Left renal pelvis (tissue), 4 donors: ENCODE measurements at regions not wholly inside any gene's neighbourhood (a gene's known extent, or its start where the extent isn't known, plus 50 kb on each side); places are given as distances from the start of the nearest gene placed in this dataset.

Experiments
- DNase-seq, 4 donors: peaks; one replicate each; pipeline ENCODE4 v3.0.0-alpha.2; 2013; ENCODE audit warnings: low read depth in 4 of 4, low spot score in 3 of 4

DNA sequence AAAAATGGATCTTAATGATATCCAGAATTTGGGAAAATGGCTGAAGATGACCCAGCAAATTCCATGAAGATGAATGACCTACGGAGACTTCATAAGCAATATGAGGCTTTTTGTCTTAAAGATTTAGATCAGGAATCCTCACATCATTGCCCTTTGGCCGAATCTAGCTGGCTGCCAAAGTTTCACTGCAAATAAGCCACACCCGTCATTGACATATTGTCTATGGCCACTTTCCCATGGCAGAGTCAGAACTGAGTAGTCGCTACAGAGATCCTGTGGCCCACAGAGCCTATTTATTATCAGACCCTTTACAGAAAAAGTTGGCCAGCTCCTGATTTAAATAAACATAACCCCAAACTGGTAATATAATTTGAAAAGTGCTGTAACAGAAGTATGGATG is 307.4 kb upstream of the RARB start:
- DNase-seq = no peak

DNA sequence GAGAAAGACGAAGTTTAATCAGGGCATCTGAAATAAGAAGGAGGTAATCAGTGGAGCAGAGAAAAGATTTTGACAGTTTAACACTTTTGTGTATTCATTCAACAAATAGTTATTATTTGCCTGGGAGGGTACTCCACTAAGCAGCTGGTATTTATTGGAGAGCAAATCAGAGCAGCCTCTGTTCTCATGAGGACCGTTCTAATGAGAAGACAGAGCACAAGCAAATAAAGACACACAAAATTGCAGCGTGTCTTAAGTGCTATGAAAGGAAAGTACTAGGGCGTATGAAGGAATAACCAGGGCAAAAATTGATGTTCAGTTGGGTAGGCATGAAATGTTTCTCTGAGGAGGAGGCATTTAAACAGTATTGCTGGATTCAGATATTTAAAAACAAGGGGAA is 302.9 kb upstream of the RARB start:
- DNase-seq = no peak

DNA sequence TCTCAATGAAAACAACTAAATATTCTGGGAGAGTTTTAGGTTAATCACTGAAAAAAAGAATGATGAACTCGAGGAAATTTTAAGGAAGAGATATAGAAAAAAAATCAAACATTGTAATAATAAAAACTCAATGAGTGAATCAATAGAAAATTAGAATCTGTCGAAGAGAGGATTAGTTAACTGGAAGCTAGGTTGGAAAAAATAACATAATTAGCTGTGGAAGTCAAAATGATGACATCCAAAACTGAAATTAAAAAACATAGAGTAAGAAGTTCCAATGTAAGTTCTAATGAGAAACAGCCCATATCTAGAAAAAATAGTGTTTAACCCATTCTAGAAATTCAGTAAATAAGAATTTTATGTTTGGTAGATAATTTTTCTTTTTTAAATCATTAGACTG is 299.3 kb upstream of the RARB start:
- no peak for DNase-seq

DNA sequence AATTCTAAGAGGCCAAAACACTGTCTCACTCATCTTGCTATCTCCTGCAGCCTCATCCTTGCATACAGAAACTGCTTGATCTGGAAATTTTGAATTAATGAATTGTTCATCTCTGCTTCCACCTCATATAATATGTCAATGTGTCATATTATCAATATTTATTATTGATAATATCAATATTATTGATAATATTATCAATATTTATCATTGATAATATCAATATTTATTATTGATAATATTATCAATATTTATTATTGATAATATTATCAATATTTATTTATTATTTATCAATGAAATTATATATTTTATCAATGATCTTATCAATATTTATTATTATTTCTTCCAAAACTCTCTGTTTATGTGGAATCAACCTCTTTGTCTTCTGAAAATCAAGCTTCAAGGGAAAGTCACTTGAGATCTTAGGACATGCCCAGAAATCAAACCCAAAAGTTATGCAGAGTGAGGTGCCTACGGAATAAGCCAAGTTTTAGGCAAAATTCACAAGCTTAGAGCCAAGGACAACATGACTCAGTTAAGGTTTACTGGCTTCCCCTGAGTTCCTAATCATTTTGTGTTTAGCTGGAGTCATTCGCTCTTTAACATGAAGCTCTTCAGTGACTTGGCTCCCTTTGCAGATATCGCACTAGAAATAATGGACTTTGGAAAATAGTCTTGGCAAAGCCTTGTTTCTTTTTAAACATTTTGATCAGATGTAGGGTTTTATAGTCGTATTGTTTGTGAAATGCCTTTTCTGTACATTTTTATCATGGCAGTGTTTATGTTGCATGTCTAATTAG is 297.1 kb upstream of the RARB start:
- DNase-seq = no peak

DNA sequence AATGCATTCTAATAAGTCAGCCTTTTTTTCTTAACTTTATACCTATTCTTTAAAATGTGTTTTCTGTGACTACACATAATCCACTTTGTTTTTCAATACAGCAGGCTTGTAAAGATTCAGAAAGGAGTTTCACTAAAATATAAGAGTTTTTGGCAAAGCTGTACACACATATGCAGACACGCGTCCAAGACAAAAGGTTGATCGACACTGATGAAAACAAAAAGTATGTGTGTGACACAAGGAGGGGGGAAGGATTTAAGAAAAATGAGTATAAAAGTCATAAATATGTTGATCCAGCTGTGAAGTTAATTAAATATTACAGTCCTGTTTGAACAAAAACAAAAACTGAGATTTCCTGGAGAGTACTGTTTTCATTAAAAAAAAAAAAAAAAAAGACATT is 294.5 kb upstream of the RARB start:
- no peak for DNase-seq

DNA sequence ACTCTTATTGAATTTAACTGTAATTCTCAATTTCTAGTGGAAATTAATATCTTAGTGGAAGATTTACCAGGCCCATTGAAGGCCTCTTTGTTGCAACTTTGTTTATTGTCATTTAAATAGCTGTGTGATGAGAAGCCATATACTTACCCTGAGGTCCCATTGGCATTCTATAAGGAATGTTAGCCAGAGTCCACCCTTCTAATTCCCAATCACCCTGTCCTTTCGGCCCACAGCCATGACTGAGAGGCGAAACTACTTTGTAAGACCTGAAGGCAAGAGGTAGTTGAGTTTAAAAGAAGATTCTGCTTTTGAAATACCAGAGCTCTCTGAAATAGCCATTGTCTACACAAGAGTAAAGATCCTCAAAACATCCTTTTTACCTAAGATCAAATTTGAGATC is 290.5 kb upstream of the RARB start:
- no peak for DNase-seq

DNA sequence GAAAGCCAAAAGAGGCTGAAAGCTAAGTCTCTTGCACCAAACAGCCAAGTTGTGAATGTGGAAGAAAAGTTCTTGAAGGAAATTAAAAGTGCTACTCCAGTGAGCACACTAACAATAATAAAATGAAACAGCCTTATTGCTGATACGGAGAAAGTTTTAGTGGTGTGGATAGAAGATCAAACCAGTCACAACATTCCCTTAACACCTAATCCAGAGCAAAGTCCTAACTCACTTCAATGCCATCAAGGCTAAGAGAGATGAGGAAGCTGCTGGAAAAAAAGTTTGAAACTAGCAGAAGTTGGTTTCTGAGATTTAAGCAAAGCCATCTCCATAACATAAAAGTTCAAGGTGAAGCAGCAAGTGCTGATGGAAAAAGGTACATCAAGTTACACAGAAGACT is 288.8 kb upstream of the RARB start:
- DNase-seq = no peak

DNA sequence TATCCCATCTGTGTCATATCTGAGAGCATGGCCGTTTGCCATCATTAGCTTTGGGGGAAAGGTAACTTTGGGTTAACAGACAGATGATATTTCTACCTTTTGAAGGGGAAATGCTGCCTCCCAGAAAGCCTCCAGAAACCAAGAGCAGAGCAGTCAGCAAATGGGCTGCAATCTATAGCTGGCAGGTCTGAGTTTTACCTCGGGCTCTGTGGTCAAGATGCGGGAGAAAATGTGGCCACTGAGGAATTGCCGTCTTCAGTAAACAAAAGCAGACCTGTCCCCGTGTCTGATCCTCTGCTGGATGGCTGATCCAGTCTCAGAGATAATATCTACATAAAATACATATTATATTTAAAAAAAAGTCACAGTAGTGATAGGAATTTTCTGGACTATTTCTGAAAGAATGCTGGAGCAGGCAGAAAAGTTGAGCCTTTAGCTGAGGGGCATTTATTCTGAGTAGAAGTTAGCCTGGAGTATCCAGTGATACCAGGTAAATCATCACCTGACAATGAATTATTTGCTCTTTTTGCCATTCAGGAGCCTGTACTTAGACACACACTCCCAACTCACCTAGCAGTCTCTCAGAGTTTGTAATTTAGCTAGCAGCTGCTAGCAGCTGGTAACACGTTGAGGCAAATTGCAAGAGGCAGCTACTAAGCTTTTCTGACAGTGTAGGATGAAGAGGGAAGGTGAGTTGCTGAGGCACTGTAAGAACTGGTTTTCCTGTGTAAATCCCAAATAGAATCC is 285.3 kb upstream of the RARB start:
- DNase-seq = no peak

DNA sequence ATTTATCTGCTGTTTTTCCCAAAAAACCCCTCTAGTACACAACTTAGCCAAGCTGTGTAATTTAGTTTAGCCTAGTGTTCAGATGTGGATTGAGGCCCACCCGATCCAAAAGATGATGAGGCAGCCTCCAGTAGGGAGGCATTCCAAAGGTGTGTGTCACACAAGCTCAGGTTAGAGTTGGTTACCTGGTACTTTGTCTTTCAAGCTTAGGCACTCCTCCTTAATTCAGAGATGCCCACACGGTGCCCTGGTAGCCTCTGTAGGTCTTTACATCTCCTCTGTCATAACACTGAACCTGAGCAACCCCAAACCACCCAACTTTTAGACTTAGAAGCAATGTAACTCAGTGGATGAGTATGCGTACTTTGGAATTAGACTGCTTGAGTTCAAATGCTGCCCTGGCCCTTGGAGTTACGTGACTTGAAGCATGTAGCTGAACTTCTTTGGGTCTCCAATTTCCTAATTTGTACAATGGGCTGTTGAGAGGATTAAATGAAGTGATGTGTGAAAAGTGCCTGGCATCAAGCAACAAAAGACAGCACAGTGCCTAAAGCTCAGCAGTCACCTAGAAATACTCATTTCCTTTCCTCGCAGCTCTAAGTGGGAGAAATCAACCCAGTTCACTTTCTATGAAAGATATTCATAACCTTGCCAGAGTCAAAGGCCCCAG is 284.6 kb upstream of the RARB start:
- DNase-seq = no peak

DNA sequence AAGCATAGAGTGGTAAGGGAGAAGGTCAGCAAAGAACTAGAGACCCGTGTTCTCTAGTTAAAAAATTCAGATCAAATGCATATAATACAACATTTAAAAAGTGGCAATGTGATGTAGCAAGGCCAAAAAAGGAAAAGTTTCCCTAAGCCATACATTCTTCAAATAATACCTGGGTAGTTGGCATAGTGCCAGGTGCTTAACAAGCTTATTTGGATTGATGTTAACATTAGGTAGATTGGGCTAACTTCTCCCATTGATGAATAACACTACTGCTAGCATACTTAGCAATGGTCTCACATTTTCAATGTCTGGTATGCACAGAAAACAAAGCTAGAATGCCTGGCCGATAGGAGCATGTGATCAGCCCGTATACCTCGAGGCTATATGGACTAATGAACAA is 283.6 kb upstream of the RARB start:
- DNase-seq = no peak

DNA sequence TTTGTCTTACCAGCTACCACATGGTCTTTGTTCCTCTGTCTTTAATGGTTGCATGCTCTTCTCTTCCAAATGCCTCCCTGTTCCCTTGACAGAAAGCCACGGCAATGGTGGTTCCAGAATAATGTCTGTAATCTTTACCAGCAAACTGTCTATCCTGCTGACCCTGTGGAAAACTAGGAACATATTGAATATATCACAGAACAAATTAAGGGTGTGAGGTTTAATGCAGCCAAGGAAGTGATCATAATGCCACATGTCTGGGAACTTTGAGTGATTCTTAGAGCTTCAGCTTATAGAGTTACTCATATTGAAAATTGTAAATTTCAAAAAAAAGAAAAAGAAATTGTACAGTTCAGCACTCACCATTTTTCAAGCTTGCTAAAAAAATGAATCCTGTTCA is 282.9 kb upstream of the RARB start:
- no peak for DNase-seq

DNA sequence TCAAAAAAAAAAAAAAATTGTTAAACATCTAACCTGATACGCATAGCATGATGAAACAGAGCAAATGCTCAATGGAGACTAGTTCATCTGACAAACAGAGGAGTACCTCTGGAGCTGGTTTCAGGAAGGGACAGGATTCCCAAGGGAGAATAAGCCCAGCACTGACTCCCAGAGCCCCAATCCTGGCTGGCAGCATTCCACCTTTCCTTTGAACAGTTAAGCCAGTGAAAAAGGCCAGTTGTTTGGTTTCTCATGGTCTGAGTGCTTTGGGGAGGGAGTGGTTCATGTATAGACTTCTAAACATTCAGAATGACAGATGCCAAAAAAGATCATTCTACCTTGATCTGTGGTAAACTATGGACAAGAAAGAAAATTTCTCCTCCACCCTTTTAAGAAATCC is 277.9 kb upstream of the RARB start:
- no peak for DNase-seq

DNA sequence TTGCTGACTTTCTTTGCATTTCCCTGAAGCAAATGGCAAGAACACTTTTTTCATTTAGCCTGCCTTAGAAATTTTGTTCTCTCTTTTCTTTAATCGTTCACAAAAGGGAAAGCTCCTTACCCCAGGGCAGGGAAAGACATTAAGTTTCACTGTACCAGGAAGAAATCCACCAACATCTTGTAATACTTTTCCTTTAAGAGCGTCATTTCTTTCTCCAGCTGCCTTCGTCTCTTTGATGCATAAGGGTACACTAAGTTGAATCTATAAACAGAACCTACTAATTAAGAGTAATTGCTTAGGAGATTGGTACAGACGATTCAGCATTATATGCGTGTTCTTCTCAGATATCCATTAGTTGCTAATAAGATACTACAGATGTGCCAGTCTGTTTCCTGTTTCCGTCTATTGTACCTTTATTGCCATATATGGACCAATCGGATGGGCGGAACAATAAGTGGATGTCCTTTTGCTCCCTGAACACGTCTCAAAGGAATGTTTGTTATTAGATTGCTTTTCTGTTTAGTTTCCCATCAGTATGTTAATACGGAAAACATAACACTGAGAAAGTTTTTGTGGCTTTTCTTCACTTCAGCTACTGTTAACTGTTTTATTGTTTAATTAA is 276.7 kb upstream of the RARB start:
- DNase-seq = no peak

DNA sequence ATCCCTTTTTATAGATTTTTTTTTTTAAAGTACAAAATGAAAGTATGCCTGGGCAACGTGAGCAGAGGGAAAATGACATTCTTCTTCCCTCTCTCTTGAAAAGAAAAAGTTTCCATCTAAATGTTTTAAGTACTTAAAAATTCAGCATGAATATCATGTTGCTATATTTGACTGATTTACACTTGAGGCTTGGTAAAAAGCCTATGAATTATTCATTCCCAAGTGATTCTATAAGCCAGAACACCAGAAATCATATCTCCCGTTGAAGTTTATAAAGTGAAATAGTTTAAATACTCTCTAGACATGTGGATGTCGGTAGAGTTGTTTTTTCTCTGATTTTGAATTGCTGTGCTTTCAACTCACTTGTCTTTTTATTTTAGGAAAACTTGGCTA is 276.2 kb upstream of the RARB start:
- DNase-seq = no peak

DNA sequence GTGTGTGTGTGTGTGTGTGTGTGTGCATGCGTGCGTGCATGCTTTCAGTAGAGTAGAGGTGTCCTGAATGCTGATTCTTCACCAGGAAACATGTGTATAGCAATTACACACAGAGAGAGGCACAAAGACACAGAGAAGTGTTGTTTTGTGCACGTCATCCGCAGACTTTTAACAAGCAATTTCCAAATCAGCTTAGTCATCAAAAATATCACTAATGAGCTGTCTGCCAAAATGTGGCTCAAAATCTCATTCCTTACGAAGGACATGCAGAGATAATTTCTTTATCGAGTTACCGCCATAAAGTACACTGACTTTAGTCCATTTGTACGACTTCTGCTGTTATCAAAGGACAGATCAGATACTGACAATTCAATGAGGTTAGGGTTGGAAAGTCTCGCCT is 274.9 kb upstream of the RARB start:
- DNase-seq = no peak

DNA sequence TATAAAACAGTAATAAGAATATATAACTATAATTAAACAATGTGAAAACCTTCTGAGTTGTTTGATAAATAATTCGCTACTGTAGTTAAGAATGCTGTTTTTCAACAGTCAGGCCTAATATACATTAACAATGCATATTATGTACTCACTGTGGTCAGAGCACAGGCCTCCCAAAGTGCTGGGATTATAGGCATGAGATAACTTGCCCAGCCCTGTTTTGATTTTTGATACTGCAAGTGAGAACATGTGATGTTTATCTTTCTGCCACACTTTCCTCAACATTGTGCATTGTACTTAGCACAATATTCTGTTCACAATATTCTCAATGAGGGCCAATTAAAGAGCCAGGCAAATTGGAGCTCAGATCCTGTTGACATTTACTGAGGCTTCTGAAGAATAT is 274.5 kb upstream of the RARB start:
- DNase-seq = no peak

DNA sequence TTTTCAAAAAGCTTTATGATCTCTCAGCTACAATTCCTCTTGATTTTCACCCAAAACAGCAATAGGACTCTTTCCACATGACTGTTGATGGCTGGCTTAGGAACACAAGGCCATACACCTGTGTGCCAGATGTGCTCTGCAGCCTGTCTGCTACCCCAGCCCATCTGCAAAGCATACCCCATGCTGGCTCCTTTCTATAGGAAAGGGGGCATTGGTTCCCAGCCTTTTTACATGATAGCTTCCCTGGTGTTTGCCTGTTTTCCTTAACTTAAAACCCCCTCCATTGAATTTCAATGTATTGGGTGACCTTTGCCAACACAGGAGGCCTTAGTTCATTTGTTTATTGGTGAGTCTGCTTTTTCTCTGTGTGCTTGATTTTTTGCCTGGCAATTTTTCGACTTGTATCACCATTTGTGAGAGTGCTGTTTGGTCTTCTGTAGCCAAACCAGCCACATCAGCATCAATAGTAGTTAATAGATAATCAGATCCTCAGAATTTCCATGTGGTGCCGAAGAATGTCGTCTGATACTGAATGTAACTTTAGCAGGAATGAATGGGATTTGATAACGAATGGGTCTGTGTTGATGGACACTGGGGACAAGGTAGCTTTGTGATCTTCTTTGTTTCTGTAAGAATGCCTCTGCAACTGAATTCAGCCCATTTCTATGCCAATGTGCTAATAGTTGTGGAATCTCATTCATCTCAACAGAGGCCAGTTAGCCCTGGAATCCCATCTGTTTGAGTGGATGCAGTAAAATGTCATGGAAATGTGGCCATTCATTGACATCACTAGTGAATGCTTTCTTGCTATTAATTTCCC is 272.2 kb upstream of the RARB start:
- no peak for DNase-seq

DNA sequence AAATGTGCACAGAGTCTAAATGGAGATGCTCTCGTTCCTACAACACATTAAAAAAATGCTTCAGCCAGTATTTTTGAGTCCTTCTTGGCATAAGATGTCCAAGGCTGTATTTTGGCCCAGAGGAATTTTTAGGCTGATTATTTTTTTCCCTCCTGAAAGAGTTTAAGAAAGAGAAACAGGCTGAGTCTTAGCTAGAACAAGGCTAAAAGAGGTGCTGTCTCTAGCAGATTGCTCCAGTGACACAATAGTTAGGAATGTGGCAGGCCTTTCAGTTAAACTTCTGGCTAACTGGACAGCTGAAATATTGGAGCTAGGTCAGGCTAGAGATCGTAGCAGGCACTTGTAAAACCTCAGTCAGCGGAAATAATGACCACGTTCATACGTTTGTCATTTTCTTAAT is 271.4 kb upstream of the RARB start:
- DNase-seq = no peak

DNA sequence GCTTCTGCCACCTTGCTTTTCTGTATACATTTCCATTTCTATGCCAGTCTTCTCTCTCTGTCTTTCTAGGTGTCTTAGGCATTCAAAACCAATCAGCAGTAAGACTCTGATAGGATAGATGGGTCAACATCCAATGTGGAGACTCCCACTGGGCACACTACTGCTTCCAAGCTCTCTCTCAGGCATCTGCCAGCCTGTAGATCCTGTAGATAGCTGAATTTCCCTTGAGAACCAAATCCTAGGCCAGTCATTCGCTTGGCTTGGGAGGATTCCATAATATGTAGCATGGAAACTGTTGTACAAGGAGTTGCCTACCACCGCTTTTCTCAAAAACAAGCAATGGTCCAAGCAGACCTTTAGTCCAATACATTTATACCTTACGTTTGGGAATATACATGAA is 262.8 kb upstream of the RARB start:
- DNase-seq = no peak

DNA sequence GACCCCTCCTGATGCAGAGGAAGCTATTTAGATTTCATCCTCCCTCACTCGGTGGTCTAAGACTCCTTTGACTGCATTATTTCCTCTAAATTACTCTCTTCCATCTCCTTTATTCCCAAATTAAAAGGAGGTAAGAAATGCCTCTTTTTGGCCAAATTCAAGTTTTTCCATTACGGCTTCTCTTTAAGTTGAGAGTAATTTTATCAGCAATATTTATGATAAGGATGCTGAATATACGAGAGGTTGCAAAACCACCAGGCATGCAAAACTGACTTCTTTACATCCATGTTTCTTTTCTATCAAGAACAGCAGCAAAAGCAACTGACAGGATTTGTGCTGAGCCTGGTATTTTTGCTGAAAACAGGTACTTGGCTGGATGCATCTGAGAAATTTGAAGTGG is 262.0 kb upstream of the RARB start:
- DNase-seq = no peak

DNA sequence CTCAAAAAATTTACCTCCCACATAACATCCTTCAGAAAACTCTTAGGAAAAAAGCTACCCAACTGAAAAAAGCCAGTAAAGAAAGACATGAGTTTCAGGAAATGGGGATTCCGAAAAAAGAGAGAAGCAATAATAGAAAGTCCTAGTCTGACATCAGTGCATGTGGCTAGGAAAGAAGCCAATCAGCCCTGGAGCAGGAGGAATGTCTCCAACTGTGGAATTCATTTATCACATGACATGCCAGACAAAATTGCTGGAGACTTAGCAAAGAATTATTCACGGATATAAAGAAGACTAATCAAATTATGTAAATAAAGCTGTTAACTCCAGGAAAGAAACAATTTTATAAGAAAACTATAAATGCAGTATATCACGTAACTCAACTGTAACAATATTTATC is 258.9 kb upstream of the RARB start:
- no peak for DNase-seq
